Spleen (tissue), 11 donors: ENCODE measurements at regions not wholly inside any gene's neighbourhood (a gene's known extent, or its start where the extent isn't known, plus 50 kb on each side); places are given as distances from the start of the nearest gene placed in this dataset.

Experiments
- DNase-seq: peaks from one replicate; pipeline ENCODE4 v3.0.0-alpha.2; 2020
- H3K27ac ChIP-seq, 8 donors: fragments of 200-600 bp; sonication (generic) in 7 of 8; 1 replicate in 4 of 8; 2 replicates in 4 of 8; pipeline versions ENCODE4 v1.5.0 to v1.8.0; 2016 to 2021; ENCODE audit warnings: inconsistent platforms in 4 of 8, mild to moderate bottlenecking in 4 of 8, moderate library complexity in 1 of 8
- H3K27me3 ChIP-seq, 7 donors: fragments of 200-600 bp; sonication (generic) in 6 of 7; replicated peaks in 1 of 7; 1 replicate in 4 of 7; 2 replicates in 3 of 7; pipeline versions ENCODE4 v1.5.0 to v1.8.0; 2016 to 2021; ENCODE audit warnings: inconsistent platforms in 3 of 7, mild to moderate bottlenecking in 1 of 7
- H3K36me3 ChIP-seq, 6 donors: fragments of 200-600 bp; sonication (generic) in 5 of 6; 1 replicate in 4 of 6; 2 replicates in 2 of 6; pipeline versions ENCODE4 v1.5.0 to v1.8.0; 2016 to 2021; ENCODE audit warnings: inconsistent platforms in 2 of 6
- H3K4me1 ChIP-seq, 6 donors: fragments of 200-600 bp; sonication (generic) in 5 of 6; 1 replicate in 3 of 6; 2 replicates in 3 of 6; pipeline versions ENCODE4 v1.5.0 to v1.8.0; 2016 to 2021; ENCODE audit warnings: inconsistent platforms in 3 of 6
- H3K4me3 ChIP-seq, 8 donors: fragments of 200-600 bp; sonication (generic) in 7 of 8; 1 replicate in 4 of 8; 2 replicates in 4 of 8; pipeline versions ENCODE4 v1.5.0 to v1.8.0; 2016 to 2021; ENCODE audit warnings: inconsistent platforms in 4 of 8, mild to moderate bottlenecking in 4 of 8, moderate library complexity in 2 of 8
- H3K9me3 ChIP-seq, 8 donors: fragments of 200-600 bp; sonication (generic) in 7 of 8; 1 replicate in 4 of 8; 2 replicates in 4 of 8; pipeline versions ENCODE4 v1.5.0 to v1.8.0; 2016 to 2021; ENCODE audit warnings: inconsistent platforms in 4 of 8
- CTCF ChIP-seq, 11 experiments: fragments of 200-600 bp in 7 of 11; fragments of 450-650 bp in 4 of 11; sonication (generic) in 4 of 11; IDR thresholded peaks in 8 of 11; conservative IDR thresholded peaks in 3 of 11; 1 replicate in 7 of 11; 2 replicates in 4 of 11; pipeline versions ENCODE4 v1.4.0 to v1.8.0; 2016 to 2021; ENCODE audit warnings: antibody characterized with exemption in 11 of 11, inconsistent platforms in 4 of 11, mild to moderate bottlenecking in 1 of 11
- POLR2A ChIP-seq, 3 donors: fragments of 450-650 bp; IDR thresholded peaks; one replicate each; pipeline ENCODE4 v1.5.1; 2017; ENCODE audit warnings: antibody characterized with exemption in 3 of 3, mild to moderate bottlenecking in 1 of 3
- POLR2AphosphoS5 ChIP-seq, 3 donors: sonication (generic); formaldehyde crosslinking; IDR thresholded peaks; one replicate each; pipeline ENCODE4 v1.5.1; 2017; ENCODE audit warnings: antibody characterized with exemption in 3 of 3
- WGBS, 5 donors: extraction: QIAGEN DNeasy Blood & Tissue Kit in 3 of 5; methylation state at CpG; one replicate each; pipeline versions ENCODE4 v1.1.5 to v1.1.7; 2013 to 2018; 5-methylcytosine and 5-hydroxymethylcytosine counted together
- intact Hi-C: fragments of 100-400 bp; cut with DNase I; formaldehyde crosslinking; loops from one replicate; pipeline ENCODE4 v1.15.0; 2023; ENCODE audit warnings: low total_unique reads
- donor health status: healthy with polysubstance abuse.
- donor health status: DM: no; HTN: no; CAD: no; lungs with moderate emphysema.
- donor health status: DM: no; HTN: no; CAD: no.
- donor health status: Bipolar disorder and iron deficiency.
- donor health status: healthy.
- donor health status: DM: no; HTN: no; CAD: no.
- donor health status: DM: yes; HTN: yes; CAD: no.

- H3K4me1 ChIP-seq: no peaks in the 10 kb centered on the region
- TF ChIP-seq CTCF (IDR thresholded peaks at IDR 0.05 in 8 of 11, conservative IDR thresholded peaks at IDR 0.05 in 3 of 11) (no peak), POLR2A (IDR thresholded peaks at IDR 0.05) (no peak), POLR2AphosphoS5 (IDR thresholded peaks at IDR 0.05) (no peak)
- no peak overlapping the region for H3K4me3 ChIP-seq
- no peak for DNase-seq
- no peaks in the 10 kb centered on the region for H3K27me3 ChIP-seq
- no peak overlapping the region for H3K27ac ChIP-seq
- H3K9me3 ChIP-seq: peaks cover 0 to 42% (median 29%) of the 10 kb centered on the region in 8 donors
- H3K36me3 ChIP-seq: no peaks in the 10 kb centered on the region
- intact Hi-C loops: no loop called here
Observed at GRCh38 chr18:4658804-4659203, 203.7 kb upstream of the DLGAP1 start.

DNA sequence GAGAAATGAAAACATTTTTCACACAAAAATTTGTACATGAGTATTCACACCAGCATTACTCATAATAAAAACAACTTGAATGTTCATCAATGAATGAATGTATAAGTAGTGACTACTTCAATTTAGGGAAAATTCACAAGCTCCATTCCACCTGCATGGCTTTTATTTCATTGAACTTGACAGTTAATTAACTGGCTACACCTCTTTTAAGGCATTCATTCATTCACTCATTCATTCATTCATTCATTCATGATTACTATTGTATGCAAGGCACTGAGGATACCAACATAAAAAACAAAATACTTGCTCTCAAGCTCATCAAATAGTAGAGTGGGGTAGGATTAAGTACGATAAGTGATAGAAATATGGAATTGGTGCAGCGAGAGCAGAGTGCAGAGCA is 198.3 kb upstream of the DLGAP1 start:
- no peak for DNase-seq
- Histone ChIP-seq H3K4me3 (no peak overlapping the region), H3K36me3 (no peaks in the 10 kb centered on the region), H3K27me3 (no peaks in the 10 kb centered on the region), H3K4me1 (no peaks in the 10 kb centered on the region), H3K9me3 (peaks cover 0 to 7% (median 2%) of the 10 kb centered on the region in 8 donors), H3K27ac (no peak overlapping the region)
- 87 to 93% (median 92%) methylated on average over 2 of the region's 2 CpGs for WGBS, 5 donors
- intact Hi-C loops: no loop called here
- no peak for TF ChIP-seq CTCF (IDR thresholded peaks at IDR 0.05 in 8 of 11, conservative IDR thresholded peaks at IDR 0.05 in 3 of 11)
- no peak for TF ChIP-seq POLR2A (IDR thresholded peaks at IDR 0.05)
- no peak for TF ChIP-seq POLR2AphosphoS5 (IDR thresholded peaks at IDR 0.05)

DNA sequence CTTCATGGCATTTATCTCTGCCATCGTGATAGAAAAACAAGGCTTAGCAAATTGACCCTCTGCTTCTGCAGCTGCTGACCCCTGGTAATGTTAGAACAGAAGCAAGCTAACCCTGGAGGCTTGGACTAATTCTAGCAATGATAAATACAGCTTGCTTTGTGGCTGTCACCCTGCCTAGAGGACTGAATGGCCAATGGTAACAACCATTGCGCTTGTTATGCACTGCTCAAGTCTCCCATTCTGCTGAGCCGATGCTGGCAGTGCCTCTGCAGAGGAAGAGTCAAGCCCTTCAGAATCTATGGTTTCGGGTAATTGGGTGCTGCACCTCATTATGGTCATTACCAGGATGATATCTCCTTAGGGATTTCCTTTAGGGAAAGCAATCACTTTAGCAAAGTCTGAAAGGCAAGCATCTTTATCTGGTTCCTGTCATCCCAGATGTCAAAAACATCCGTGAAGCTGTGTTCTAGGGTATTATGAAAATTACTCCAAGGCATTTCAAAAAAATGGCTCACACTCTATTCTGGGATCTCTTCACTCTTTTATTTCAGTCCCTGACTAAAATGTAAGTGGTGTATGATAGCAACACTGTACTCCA is 186.8 kb upstream of the DLGAP1 start:
- Histone ChIP-seq H3K4me1 (no peaks in the 10 kb centered on the region), H3K27me3 (no peaks in the 10 kb centered on the region), H3K36me3 (no peaks in the 10 kb centered on the region), H3K4me3 (no peak overlapping the region), H3K27ac (no peak overlapping the region), H3K9me3 (peaks cover 0 to 12% (median 6%) of the 10 kb centered on the region in 8 donors)
- intact Hi-C loops: no loop called here
- no peak for DNase-seq
- TF ChIP-seq CTCF (IDR thresholded peaks at IDR 0.05 in 8 of 11, conservative IDR thresholded peaks at IDR 0.05 in 3 of 11) (no peak), POLR2AphosphoS5 (IDR thresholded peaks at IDR 0.05) (no peak), POLR2A (IDR thresholded peaks at IDR 0.05) (no peak)
- WGBS, 5 donors: 67 to 79% (median 75%) methylated on average over 4 to 5 of the region's 5 CpGs

DNA sequence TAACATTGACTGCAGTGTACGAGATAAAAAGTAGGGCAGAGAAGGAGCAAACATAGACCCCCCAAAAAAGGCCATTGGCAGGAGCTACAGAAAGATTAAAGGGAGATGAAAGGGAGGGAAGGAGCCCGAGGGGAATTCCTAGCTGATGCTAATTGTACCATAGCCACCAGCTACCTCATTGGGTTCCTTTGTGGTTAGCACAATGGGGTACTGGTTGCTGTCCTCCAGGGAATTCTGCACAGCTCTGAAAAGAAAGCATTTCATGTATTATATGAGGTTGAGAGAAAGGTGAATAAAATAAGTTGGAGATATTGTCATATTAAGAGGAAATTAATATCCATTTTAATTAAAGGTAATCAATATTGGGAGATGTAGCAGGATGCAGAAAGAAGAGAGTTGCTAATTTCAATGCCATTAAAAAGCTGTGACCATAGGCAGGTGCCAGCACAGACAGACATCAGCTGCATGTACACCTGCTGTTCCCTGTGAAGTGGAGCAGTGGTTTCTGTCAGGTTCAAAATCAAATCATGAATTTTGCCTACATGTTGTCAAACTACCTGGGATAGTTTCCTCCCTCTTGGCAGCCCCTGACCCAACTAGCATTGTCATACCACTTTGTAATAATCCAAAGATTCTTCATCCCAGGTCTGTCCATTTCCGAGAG is 185.4 kb upstream of the DLGAP1 start:
- DNase-seq: no peak
- peaks cover 0 to 12% (median 4%) of the 10 kb centered on the region in 8 donors for H3K9me3 ChIP-seq

More for the DNA sequence above, 185.4 kb upstream of the DLGAP1 start:
- 67 to 86% (median 75%) methylated on average over 3 of the region's 3 CpGs for WGBS, 5 donors
- TF ChIP-seq POLR2AphosphoS5 (IDR thresholded peaks at IDR 0.05): no peak
- TF ChIP-seq POLR2A (IDR thresholded peaks at IDR 0.05): no peak
- TF ChIP-seq CTCF (IDR thresholded peaks at IDR 0.05 in 8 of 11, conservative IDR thresholded peaks at IDR 0.05 in 3 of 11): no peak
- intact Hi-C loops: no loop called here
- Histone ChIP-seq H3K36me3 (no peaks in the 10 kb centered on the region), H3K4me3 (no peak overlapping the region), H3K4me1 (no peaks in the 10 kb centered on the region), H3K27me3 (no peaks in the 10 kb centered on the region), H3K27ac (no peak overlapping the region)
